NCI-H2029 (cell line): ENCODE measurements at regions not wholly inside any gene's neighbourhood (a gene's known extent, or its start where the extent isn't known, plus 50 kb on each side); places are given as distances from the start of the nearest gene placed in this dataset.
"Not testable (repeated sequence)": the region's sequence is repeated elsewhere in the genome, so short reads cannot be mapped to it uniquely, and the experiment has no call there.

ENCODE experiments used
- DNase-seq: peaks from one replicate; lab custom pipeline; 2025; lab: John Stamatoyannopoulos, UW

GRCh38 chr4:169934794-169935429 is 91.3 kb downstream of the MFAP3L start:
- DNase-seq: no peak

GRCh38 chr4:169933531-169933930 is 92.7 kb downstream of the MFAP3L start:
- DNase-seq: no peak

- no peak for DNase-seq
Observed at GRCh38 chr4:169931964-169932363, 94.2 kb downstream of the MFAP3L start.

GRCh38 chr4:169930755-169931154 is 95.4 kb downstream of the MFAP3L start:
- DNase-seq: not testable (repeated sequence)

- DNase-seq: no peak
Observed at GRCh38 chr4:169927280-169927679, 98.9 kb downstream of the MFAP3L start.

- DNase-seq: no peak
Observed at GRCh38 chr4:169925678-169926077, 100.5 kb downstream of the MFAP3L start.

GRCh38 chr4:169922632-169923276 is 103.4 kb downstream of the MFAP3L start:
- DNase-seq: no peak

- DNase-seq: no peak
Observed at GRCh38 chr4:169921732-169922131, 104.5 kb downstream of the MFAP3L start.

- DNase-seq: no peak
Observed at GRCh38 chr4:169921237-169921636, 105.0 kb downstream of the MFAP3L start.

GRCh38 chr4:169919194-169920124 is 106.7 kb downstream of the MFAP3L start:
- DNase-seq: not testable (repeated sequence)

- DNase-seq: no peak
Observed at GRCh38 chr4:169915545-169915944, 110.7 kb downstream of the MFAP3L start.

- DNase-seq: no peak
Observed at GRCh38 chr4:169914866-169915265, 111.3 kb downstream of the MFAP3L start.

GRCh38 chr4:169912996-169913395 is 113.2 kb downstream of the MFAP3L start:
- no peak for DNase-seq

GRCh38 chr4:169909897-169910296 is 116.3 kb downstream of the MFAP3L start:
- no peak for DNase-seq

GRCh38 chr4:169909479-169909878 is 116.7 kb downstream of the MFAP3L start:
- DNase-seq: no peak

- no peak for DNase-seq
Observed at GRCh38 chr4:169907705-169908104, 118.5 kb downstream of the MFAP3L start.

GRCh38 chr4:169906821-169907220 is 119.4 kb downstream of the MFAP3L start:
- no peak for DNase-seq

GRCh38 chr4:169906104-169906503 is 120.1 kb downstream of the MFAP3L start:
- no peak for DNase-seq

- no peak for DNase-seq
Observed at GRCh38 chr4:169902658-169903345, 123.4 kb downstream of the MFAP3L start.

- no peak for DNase-seq
Observed at GRCh38 chr4:169900241-169900845, 125.9 kb downstream of the MFAP3L start.

GRCh38 chr4:169899295-169899694 is 126.9 kb downstream of the MFAP3L start:
- DNase-seq: no peak

- DNase-seq: no peak
Observed at GRCh38 chr4:169898095-169898494, 128.1 kb downstream of the MFAP3L start.
